ENCODE measurements at regions not wholly inside any gene's neighbourhood (a gene's known extent, or its start where the extent isn't known, plus 50 kb on each side); places are given as distances from the start of the nearest gene placed in this dataset.

GRCh38 chr2:133948610-133949290, 305.1 kb upstream of the MGAT5 start:
- no peak for TF ChIP-seq CTCF (IDR thresholded peaks at IDR 0.05; ENCODE audit: low read depth, low read length)
- no peak for DNase-seq (ENCODE audit: extremely low read depth, low read depth)

GRCh38 chr2:133949595-133949994, 304.3 kb upstream of the MGAT5 start:
- DNase-seq (ENCODE audit: extremely low read depth, low read depth): no peak

GRCh38 chr2:133951209-133951608, 302.7 kb upstream of the MGAT5 start:
- no peak for TF ChIP-seq CTCF (IDR thresholded peaks at IDR 0.05; ENCODE audit: low read depth, low read length)
- no peak for DNase-seq (ENCODE audit: extremely low read depth, low read depth)

More at GRCh38 chr2:133949595-133949994, 304.3 kb upstream of the MGAT5 start:
- TF ChIP-seq CTCF (IDR thresholded peaks at IDR 0.05; ENCODE audit: low read depth, low read length): no peak

- DNase-seq (ENCODE audit: extremely low read depth, low read depth): no peak
These were observed 301.5 kb upstream of the MGAT5 start for GRCh38 chr2:133952420-133952819.

GRCh38 chr2:133952896-133953295, 301.0 kb upstream of the MGAT5 start:
- TF ChIP-seq CTCF (IDR thresholded peaks at IDR 0.05; ENCODE audit: low read depth, low read length): no peak
- no peak for DNase-seq (ENCODE audit: extremely low read depth, low read depth)

More at GRCh38 chr2:133952420-133952819, 301.5 kb upstream of the MGAT5 start:
- TF ChIP-seq CTCF (IDR thresholded peaks at IDR 0.05; ENCODE audit: low read depth, low read length): no peak

- no peak for TF ChIP-seq CTCF (IDR thresholded peaks at IDR 0.05; ENCODE audit: low read depth, low read length)
- DNase-seq (ENCODE audit: extremely low read depth, low read depth): no peak
These were observed 300.3 kb upstream of the MGAT5 start for GRCh38 chr2:133953524-133953923.

GRCh38 chr2:133954636-133955035, 299.2 kb upstream of the MGAT5 start:
- no peak for TF ChIP-seq CTCF (IDR thresholded peaks at IDR 0.05; ENCODE audit: low read depth, low read length)
- DNase-seq (ENCODE audit: extremely low read depth, low read depth): no peak
